H1 (cell line): ENCODE measurements at regions not wholly inside any gene's neighbourhood (a gene's known extent, or its start where the extent isn't known, plus 50 kb on each side); places are given as distances from the start of the nearest gene placed in this dataset.

Source experiments
- CTCF ChIA-PET: fragments of 300-600 bp; sonication (Branson Sonifier 250); formaldehyde crosslinking; loops from one replicate; lab custom pipeline; 2021; ENCODE audit not compliant: partially characterized antibody; lab: Charles Lee
- POLR2A ChIA-PET: fragments of 300-600 bp; sonication (Branson Sonifier 250); formaldehyde crosslinking; loops from one replicate; lab custom pipeline; 2021; ENCODE audit warnings: inconsistent platforms; ENCODE audit not compliant: partially characterized antibody; lab: Charles Lee
- DNase-seq, 2 experiments: peaks; one replicate each; pipeline versions ENCODE4 v3.0.0 to v3.0.0-alpha.2; 2010 to 2022; ENCODE audit warnings: low spot score in 2 of 2, low read depth in 1 of 2, mixed read lengths in 1 of 2
- FAIRE-seq: peaks from 2 replicates; lab custom pipeline; 2011; peaks lifted over from hg19 to GRCh38; lab: Jason Lieb, UNC
- H2AFZ ChIP-seq: 2 replicates; pipeline ENCODE4 v1.8.1; 2012; ENCODE audit warnings: low read length, inconsistent platforms
- H2AK5ac ChIP-seq: 2 replicates; pipeline ENCODE4 v1.6.1; 2013; ENCODE audit warnings: low read depth, low read length
- H2BK120ac ChIP-seq: replicated peaks from 2 replicates; pipeline ENCODE3; 2013; ENCODE audit warnings: low read depth, low read length, inconsistent platforms
- H2BK12ac ChIP-seq: 2 replicates; pipeline ENCODE4 v1.6.1; 2013; ENCODE audit warnings: low read depth, low read length
- H2BK15ac ChIP-seq: 2 replicates; pipeline ENCODE4 v1.6.1; 2013; ENCODE audit warnings: low read length
- H2BK20ac ChIP-seq: 2 replicates; pipeline ENCODE4 v1.6.1; 2013; ENCODE audit warnings: low read length
- H2BK5ac ChIP-seq: 2 replicates; pipeline ENCODE4 v1.6.1; 2013; ENCODE audit warnings: low read depth, low read length
- H3K14ac ChIP-seq: 2 replicates; pipeline ENCODE4 v1.6.1; 2013; ENCODE audit warnings: inconsistent platforms; ENCODE audit not compliant: insufficient read length
- H3K18ac ChIP-seq: 2 replicates; pipeline ENCODE4 v1.6.1; 2013; ENCODE audit warnings: low read length; ENCODE audit errors: extremely low read depth
- H3K23ac ChIP-seq: 2 replicates; pipeline ENCODE4 v1.6.1; 2013; ENCODE audit warnings: inconsistent platforms; ENCODE audit not compliant: insufficient read length
- H3K23me2 ChIP-seq: 2 replicates; pipeline ENCODE4 v1.6.1; 2013; ENCODE audit warnings: low read depth, low read length
- H3K27ac ChIP-seq: 2 replicates; pipeline ENCODE4 v1.6.1; 2011; ENCODE audit warnings: low read depth, low read length, inconsistent platforms
- H3K27me3 ChIP-seq, 4 experiments: replicated peaks in 1 of 4; 1 replicate in 1 of 4; 2 replicates in 3 of 4; pipeline versions ENCODE4 v1.6.1 to v1.8.1; 2011 to 2013; ENCODE audit warnings: low read length in 3 of 4, mild to moderate bottlenecking in 3 of 4, inconsistent platforms in 2 of 4, mixed read lengths in 2 of 4, moderate library complexity in 1 of 4; ENCODE audit not compliant: control insufficient read depth in 3 of 4, insufficient read depth in 3 of 4; ENCODE audit errors: extremely low read depth in 1 of 4
- H3K36me3 ChIP-seq, 4 experiments: 2 replicates each; pipeline versions ENCODE4 v1.6.1 to v1.8.1; 2011 to 2013; ENCODE audit warnings: mild to moderate bottlenecking in 4 of 4, low read length in 3 of 4, moderate library complexity in 2 of 4, control low read depth in 1 of 4, inconsistent platforms in 1 of 4; ENCODE audit not compliant: insufficient read depth in 4 of 4, control insufficient read depth in 2 of 4
- H3K4ac ChIP-seq: replicated peaks from 2 replicates; pipeline ENCODE3; 2013; ENCODE audit warnings: low read length, low read depth, mixed read lengths, inconsistent platforms; ENCODE audit not compliant: insufficient read length
- H3K4me1 ChIP-seq, 4 experiments: replicated peaks in 1 of 4; 1 replicate in 1 of 4; 2 replicates in 3 of 4; pipeline versions ENCODE4 v1.6.1 to v1.8.1; 2011 to 2013; ENCODE audit warnings: low read length in 3 of 4, inconsistent platforms in 2 of 4, mixed read lengths in 1 of 4; ENCODE audit not compliant: insufficient read depth in 4 of 4, control insufficient read depth in 3 of 4
- H3K4me2 ChIP-seq, 2 experiments: 2 replicates each; pipeline versions ENCODE4 v1.6.1 to v1.8.1; 2011 to 2013; ENCODE audit warnings: low read depth in 2 of 2, low read length in 2 of 2, control low read depth in 1 of 2, inconsistent platforms in 1 of 2, mild to moderate bottlenecking in 1 of 2; ENCODE audit not compliant: insufficient read depth in 1 of 2
- H3K4me3 ChIP-seq, 4 experiments: fragments of 200-600, 300-600 bp in 1 of 4; sonication (generic), shearing (Covaris generic), sonication (Bioruptor Twin) in 1 of 4; 2 replicates each; pipeline versions ENCODE4 v1.5.1 to v1.8.1; 2011 to 2016; ENCODE audit warnings: low read length in 4 of 4, low read depth in 3 of 4, control low read depth in 2 of 4, inconsistent platforms in 2 of 4, mild to moderate bottlenecking in 2 of 4, mixed read lengths in 1 of 4, moderate library complexity in 1 of 4; ENCODE audit not compliant: insufficient read depth in 2 of 4; ENCODE audit errors: extremely low read depth in 1 of 4
- H3K56ac ChIP-seq: replicated peaks from 2 replicates; pipeline ENCODE3; 2013; ENCODE audit warnings: low read depth, mild to moderate bottlenecking, mixed read lengths, low read length, inconsistent platforms; ENCODE audit not compliant: insufficient read length
- H3K79me1 ChIP-seq: 2 replicates; pipeline ENCODE4 v1.6.1; 2013; ENCODE audit warnings: low read depth, low read length, control low read depth
- H3K79me2 ChIP-seq, 2 experiments: 2 replicates each; pipeline versions ENCODE4 v1.6.1 to v1.8.1; 2012 to 2013; ENCODE audit warnings: low read length in 2 of 2, mild to moderate bottlenecking in 2 of 2, inconsistent platforms in 1 of 2; ENCODE audit not compliant: insufficient read depth in 2 of 2, control insufficient read depth in 1 of 2
- H3K9ac ChIP-seq, 4 experiments: replicated peaks in 1 of 4; 1 replicate in 1 of 4; 2 replicates in 3 of 4; pipeline versions ENCODE4 v1.6.1 to v1.8.1; 2011 to 2013; ENCODE audit warnings: low read depth in 3 of 4, low read length in 3 of 4, control low read depth in 2 of 4, mild to moderate bottlenecking in 2 of 4, moderate library complexity in 2 of 4, inconsistent platforms in 1 of 4; ENCODE audit errors: extremely low read depth in 1 of 4
- H3K9me3 ChIP-seq, 2 experiments: 2 replicates each; pipeline versions ENCODE4 v1.6.1 to v1.8.1; 2012 to 2013; ENCODE audit warnings: mild to moderate bottlenecking in 2 of 2, moderate library complexity in 2 of 2, control low read depth in 1 of 2, inconsistent platforms in 1 of 2, low read depth in 1 of 2, low read length in 1 of 2, mixed read lengths in 1 of 2; ENCODE audit not compliant: insufficient read depth in 2 of 2
- H4K20me1 ChIP-seq, 2 experiments: replicated peaks in 1 of 2; 2 replicates each; pipeline versions ENCODE3 to v1.8.1; 2011 to 2013; ENCODE audit warnings: inconsistent platforms in 2 of 2, low read length in 2 of 2, mild to moderate bottlenecking in 1 of 2; ENCODE audit not compliant: insufficient read depth in 2 of 2, control insufficient read depth in 1 of 2
- H4K5ac ChIP-seq: 2 replicates; pipeline ENCODE4 v1.6.1; 2013; ENCODE audit warnings: low read length, low read depth, mixed read lengths, inconsistent platforms; ENCODE audit not compliant: insufficient read length
- H4K8ac ChIP-seq: 2 replicates; pipeline ENCODE4 v1.8.0; 2013; ENCODE audit warnings: mild to moderate bottlenecking, moderate library complexity, low read length, inconsistent platforms; ENCODE audit not compliant: insufficient read depth; ENCODE audit errors: extremely low read depth
- H4K91ac ChIP-seq: replicated peaks from 2 replicates; pipeline ENCODE3; 2013; ENCODE audit warnings: low read length, mixed read lengths, inconsistent platforms; ENCODE audit not compliant: insufficient read length
- POLR2AphosphoS5 ChIP-seq: IDR thresholded peaks from 2 replicates; pipeline ENCODE4 v1.6.1; 2011; ENCODE audit warnings: low read depth, low read length
- SIX5 ChIP-seq: IDR thresholded peaks from 2 replicates; pipeline ENCODE4 v1.6.1; 2011; ENCODE audit warnings: mild to moderate bottlenecking, low read depth, low read length
- SP2 ChIP-seq: IDR thresholded peaks from 2 replicates; pipeline ENCODE4 v1.6.1; 2012; ENCODE audit warnings: mild to moderate bottlenecking, low read length, inconsistent platforms
- WGBS, 2 experiments: shearing (Covaris generic) in 1 of 2; methylation state at CpG; one replicate each; pipeline versions ENCODE4 v1.1.6 to v1.1.7; 2013 to 2015; ENCODE audit warnings: low lambda C conversion rate in 2 of 2, mixed read lengths in 2 of 2, inconsistent platforms in 1 of 2, low coverage in 1 of 2, missing lambda C conversion rate in 1 of 2; ENCODE audit not compliant: insufficient replicate concordance in 2 of 2, insufficient coverage in 1 of 2, insufficient read length in 1 of 2; ENCODE audit errors: extremely low coverage in 1 of 2, missing lambda C conversion rate in 1 of 2; 5-methylcytosine and 5-hydroxymethylcytosine counted together

GRCh38 chr6:156645097-156645496 lies 132.1 kb upstream of the ARID1B start:
- Histone ChIP-seq H4K5ac (no peak overlapping the region), H4K91ac (no peak overlapping the region), H3K79me2 (no peaks in the 10 kb centered on the region), H3K56ac (no peak overlapping the region), H3K36me3 (no peaks in the 10 kb centered on the region), H3K4me3 (no peak overlapping the region), H3K27me3 (no peaks in the 10 kb centered on the region), H4K20me1 (no peaks in the 10 kb centered on the region), H4K8ac (no peak overlapping the region), H2BK15ac (no peak overlapping the region), H3K14ac (no peak overlapping the region), H2BK120ac (no peak overlapping the region), H3K4ac (no peak overlapping the region), H2BK20ac (no peak overlapping the region), H3K9ac (no peak overlapping the region), H2BK12ac (no peak overlapping the region), H3K4me2 (no peak overlapping the region), H3K27ac (no peak overlapping the region), H2BK5ac (no peak overlapping the region), H3K4me1 (peaks cover 0 to 3% (median 0%) of the 10 kb centered on the region in 4 experiments; a peak in 1 of 7 replicates), H2AFZ (no peak overlapping the region), H3K18ac (no peak overlapping the region), H3K23ac (no peak overlapping the region), H3K23me2 (no peaks in the 10 kb centered on the region; the same call in 1 of the 2 replicates), H2AK5ac (no peak overlapping the region), H3K9me3 (no peaks in the 10 kb centered on the region), H3K79me1 (no peaks in the 10 kb centered on the region)
- WGBS, 2 experiments, result 87% methylated on average over 5 of the region's 5 CpGs; no CpG with 5 or more reads in 1 of the 2 experiments
- ChIA-PET CTCF (interaction anchor here (0.6 to 1.1 kb wide), 2 partner anchors 16 to 94 kb away, joined by 3 to 5 read pairs; no protein-coding TSS in a partner anchor), POLR2A (interaction anchor here (1.9 kb wide), 1 partner anchor 10 kb away, joined by 8 read pairs; no protein-coding TSS in a partner anchor)
- no peak for DNase-seq
- no peak for TF ChIP-seq POLR2AphosphoS5
- TF ChIP-seq SIX5, result no peak
- TF ChIP-seq SP2, result no peak
- FAIRE-seq, result no peak
